GM18951 (cell line): ENCODE measurements at regions not wholly inside any gene's neighbourhood (a gene's known extent, or its start where the extent isn't known, plus 50 kb on each side); places are given as distances from the start of the nearest gene placed in this dataset.

Experiments used
- POLR2A ChIP-seq: IDR thresholded peaks from 4 replicates; pipeline ENCODE4 v1.6.1; 2011; ENCODE audit warnings: mild to moderate bottlenecking; ENCODE audit not compliant: insufficient read length, insufficient read depth; ENCODE audit errors: extremely low read depth
- in situ Hi-C: fragments of 300-500 bp; cut with MboI; formaldehyde crosslinking; loops from one replicate; pipeline ENCODE4 v1.12.0; 2022; ENCODE audit warnings: low sequenced_read_pairs, mixed read lengths, inconsistent platforms; ENCODE audit not compliant: unreplicated experiment

GRCh38 chr2:199160081-199160480, 297.7 kb downstream of the SATB2 start:
- no peak for TF ChIP-seq POLR2A
- in situ Hi-C loops: no loop called here

- in situ Hi-C loops: no loop called here
- TF ChIP-seq POLR2A: no peak
Measured at GRCh38 chr2:199148076-199148845, 309.5 kb downstream of the SATB2 start.

- no peak for TF ChIP-seq POLR2A
- in situ Hi-C loops: no loop called here
Measured at GRCh38 chr2:199147216-199147615, 310.5 kb downstream of the SATB2 start.

- TF ChIP-seq POLR2A: no peak
- in situ Hi-C loops: no loop called here
Measured at GRCh38 chr2:199144546-199144945, 313.2 kb downstream of the SATB2 start.

- TF ChIP-seq POLR2A: no peak
- in situ Hi-C loops: no loop called here
Measured at GRCh38 chr2:199144036-199144435, 313.7 kb downstream of the SATB2 start.

- in situ Hi-C loops: no loop called here
Measured at GRCh38 chr2:199136681-199137080, 321.1 kb downstream of the SATB2 start.

GRCh38 chr2:199136242-199136641, 321.5 kb downstream of the SATB2 start:
- no peak for TF ChIP-seq POLR2A
- in situ Hi-C loops: no loop called here

More at GRCh38 chr2:199136681-199137080, 321.1 kb downstream of the SATB2 start:
- TF ChIP-seq POLR2A: no peak

- no peak for TF ChIP-seq POLR2A
- in situ Hi-C loops: no loop called here
Measured at GRCh38 chr2:199131876-199132275, 325.9 kb downstream of the SATB2 start.

GRCh38 chr2:199131136-199131655, 326.5 kb downstream of the SATB2 start:
- in situ Hi-C loops: no loop called here

GRCh38 chr2:199130501-199130900, 327.2 kb downstream of the SATB2 start:
- in situ Hi-C loops: no loop called here
- TF ChIP-seq POLR2A: no peak

More at GRCh38 chr2:199131136-199131655, 326.5 kb downstream of the SATB2 start:
- TF ChIP-seq POLR2A: no peak

- in situ Hi-C loops: no loop called here
- no peak for TF ChIP-seq POLR2A
Measured at GRCh38 chr2:199128476-199129229, 329.1 kb downstream of the SATB2 start.

GRCh38 chr2:199119796-199120195, 337.9 kb downstream of the SATB2 start:
- no peak for TF ChIP-seq POLR2A
- in situ Hi-C loops: no loop called here

- in situ Hi-C loops: no loop called here
- TF ChIP-seq POLR2A: no peak
Measured at GRCh38 chr2:199118673-199119112, 339.0 kb downstream of the SATB2 start.
